OCI-LY7 (cell line): ENCODE measurements at regions not wholly inside any gene's neighbourhood (a gene's known extent, or its start where the extent isn't known, plus 50 kb on each side); places are given as distances from the start of the nearest gene placed in this dataset.

ENCODE experiments used
- EZH2phosphoT487 ChIP-seq: fragments of 200-600 bp; sonication (generic); IDR thresholded peaks from 2 replicates; pipeline ENCODE4 v1.6.1; 2018; ENCODE audit warnings: low read depth, borderline replicate concordance, mild to moderate bottlenecking, mixed run types, antibody characterized with exemption, low read length, moderate library complexity, mixed read lengths
- TF ChIP-seq, protein P1 (sequence below): fragments of 200-600 bp; sonication (generic); conservative IDR thresholded peaks from 2 replicates; pipeline ENCODE4 v1.5.1; 2014; ENCODE audit warnings: mild to moderate bottlenecking, antibody characterized with exemption, low read length, moderate library complexity, mixed read lengths

DNA sequence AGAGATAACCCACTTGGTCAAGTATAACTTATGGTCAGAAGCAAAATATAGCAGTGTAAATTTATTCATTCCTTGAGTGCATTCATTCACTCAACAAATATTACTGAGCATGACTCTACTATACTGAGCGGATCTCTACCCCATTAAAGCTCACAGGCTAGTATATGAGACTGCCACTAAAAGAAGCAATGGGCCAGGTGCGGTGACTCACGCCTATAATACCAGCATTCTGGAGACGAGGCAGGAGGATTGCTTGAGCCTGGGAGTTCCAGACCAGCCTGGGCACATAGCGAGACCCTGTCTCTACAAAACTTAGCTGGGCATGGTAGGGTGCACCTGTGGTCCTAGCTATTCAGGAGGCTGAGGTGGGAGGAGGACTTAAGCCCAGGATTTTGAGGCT is 197.6 kb upstream of the BLID start:
- TF ChIP-seq, protein P1, sequence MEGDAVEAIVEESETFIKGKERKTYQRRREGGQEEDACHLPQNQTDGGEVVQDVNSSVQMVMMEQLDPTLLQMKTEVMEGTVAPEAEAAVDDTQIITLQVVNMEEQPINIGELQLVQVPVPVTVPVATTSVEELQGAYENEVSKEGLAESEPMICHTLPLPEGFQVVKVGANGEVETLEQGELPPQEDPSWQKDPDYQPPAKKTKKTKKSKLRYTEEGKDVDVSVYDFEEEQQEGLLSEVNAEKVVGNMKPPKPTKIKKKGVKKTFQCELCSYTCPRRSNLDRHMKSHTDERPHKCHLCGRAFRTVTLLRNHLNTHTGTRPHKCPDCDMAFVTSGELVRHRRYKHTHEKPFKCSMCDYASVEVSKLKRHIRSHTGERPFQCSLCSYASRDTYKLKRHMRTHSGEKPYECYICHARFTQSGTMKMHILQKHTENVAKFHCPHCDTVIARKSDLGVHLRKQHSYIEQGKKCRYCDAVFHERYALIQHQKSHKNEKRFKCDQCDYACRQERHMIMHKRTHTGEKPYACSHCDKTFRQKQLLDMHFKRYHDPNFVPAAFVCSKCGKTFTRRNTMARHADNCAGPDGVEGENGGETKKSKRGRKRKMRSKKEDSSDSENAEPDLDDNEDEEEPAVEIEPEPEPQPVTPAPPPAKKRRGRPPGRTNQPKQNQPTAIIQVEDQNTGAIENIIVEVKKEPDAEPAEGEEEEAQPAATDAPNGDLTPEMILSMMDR: no peak
- no peak for TF ChIP-seq EZH2phosphoT487
